BJ (cell line): ENCODE measurements at regions not wholly inside any gene's neighbourhood (a gene's known extent, or its start where the extent isn't known, plus 50 kb on each side); places are given as distances from the start of the nearest gene placed in this dataset.

Experiments
- CTCF ChIA-PET: fragments of 350-600 bp; formaldehyde crosslinking; extraction: SDS; loops from one replicate; lab custom pipeline; 2021; ENCODE audit warnings: antibody characterized with exemption, inconsistent platforms; lab: Yijun Ruan, JAX
- POLR2A ChIA-PET: fragments of 300-600 bp; sonication (Branson Sonifier 250); formaldehyde crosslinking; extraction: SDS; loops from one replicate; lab custom pipeline; 2021; ENCODE audit warnings: antibody characterized with exemption; lab: Charles Lee
- DNase-seq: peaks from one replicate; pipeline ENCODE4 v3.0.0-alpha.2; 2011; ENCODE audit warnings: low read depth
- H3K27me3 ChIP-seq: 2 replicates; pipeline ENCODE4 v1.6.0; 2011; ENCODE audit warnings: low read length; ENCODE audit not compliant: control insufficient read depth, insufficient read depth
- H3K36me3 ChIP-seq: 2 replicates; pipeline ENCODE4 v1.5.1; 2011; ENCODE audit warnings: low read length; ENCODE audit not compliant: control insufficient read depth, insufficient read depth
- H3K4me3 ChIP-seq: 2 replicates; pipeline ENCODE4 v1.5.1; 2011; ENCODE audit warnings: low read depth, mild to moderate bottlenecking, control low read depth, low read length
- TF ChIP-seq, protein P1 (sequence below): IDR thresholded peaks from 2 replicates; pipeline ENCODE4 v1.5.1; 2011; ENCODE audit warnings: low read depth, mild to moderate bottlenecking, control low read depth, inconsistent platforms, low read length, moderate library complexity; ENCODE audit not compliant: insufficient read depth

DNA sequence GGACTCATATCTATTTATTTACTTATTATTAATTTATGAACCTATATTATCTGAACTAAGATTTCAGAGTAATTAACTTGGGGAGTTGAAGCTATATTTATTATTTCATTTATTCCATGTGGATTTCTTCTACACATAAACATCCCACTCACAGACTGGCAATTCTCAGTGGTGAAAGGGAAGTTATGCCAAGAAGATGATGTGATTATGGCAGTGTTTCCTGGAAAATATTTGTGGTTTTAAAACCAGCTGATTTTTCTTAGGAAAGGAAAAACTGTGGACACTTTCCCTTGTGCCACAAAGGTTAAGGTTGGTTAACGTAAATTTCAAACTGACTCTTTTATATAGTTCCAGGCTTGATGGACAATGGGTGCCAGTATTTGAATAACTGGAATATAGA, 513.1 kb downstream of the SLITRK6 start:
- CTCF ChIA-PET = no interaction called here
- no peak for DNase-seq
- Histone ChIP-seq H3K27me3 (no peaks in the 10 kb centered on the region), H3K4me3 (no peak overlapping the region), H3K36me3 (no peaks in the 10 kb centered on the region)
- TF ChIP-seq, protein P1, sequence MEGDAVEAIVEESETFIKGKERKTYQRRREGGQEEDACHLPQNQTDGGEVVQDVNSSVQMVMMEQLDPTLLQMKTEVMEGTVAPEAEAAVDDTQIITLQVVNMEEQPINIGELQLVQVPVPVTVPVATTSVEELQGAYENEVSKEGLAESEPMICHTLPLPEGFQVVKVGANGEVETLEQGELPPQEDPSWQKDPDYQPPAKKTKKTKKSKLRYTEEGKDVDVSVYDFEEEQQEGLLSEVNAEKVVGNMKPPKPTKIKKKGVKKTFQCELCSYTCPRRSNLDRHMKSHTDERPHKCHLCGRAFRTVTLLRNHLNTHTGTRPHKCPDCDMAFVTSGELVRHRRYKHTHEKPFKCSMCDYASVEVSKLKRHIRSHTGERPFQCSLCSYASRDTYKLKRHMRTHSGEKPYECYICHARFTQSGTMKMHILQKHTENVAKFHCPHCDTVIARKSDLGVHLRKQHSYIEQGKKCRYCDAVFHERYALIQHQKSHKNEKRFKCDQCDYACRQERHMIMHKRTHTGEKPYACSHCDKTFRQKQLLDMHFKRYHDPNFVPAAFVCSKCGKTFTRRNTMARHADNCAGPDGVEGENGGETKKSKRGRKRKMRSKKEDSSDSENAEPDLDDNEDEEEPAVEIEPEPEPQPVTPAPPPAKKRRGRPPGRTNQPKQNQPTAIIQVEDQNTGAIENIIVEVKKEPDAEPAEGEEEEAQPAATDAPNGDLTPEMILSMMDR = no peak
- POLR2A ChIA-PET = no interaction called here

DNA sequence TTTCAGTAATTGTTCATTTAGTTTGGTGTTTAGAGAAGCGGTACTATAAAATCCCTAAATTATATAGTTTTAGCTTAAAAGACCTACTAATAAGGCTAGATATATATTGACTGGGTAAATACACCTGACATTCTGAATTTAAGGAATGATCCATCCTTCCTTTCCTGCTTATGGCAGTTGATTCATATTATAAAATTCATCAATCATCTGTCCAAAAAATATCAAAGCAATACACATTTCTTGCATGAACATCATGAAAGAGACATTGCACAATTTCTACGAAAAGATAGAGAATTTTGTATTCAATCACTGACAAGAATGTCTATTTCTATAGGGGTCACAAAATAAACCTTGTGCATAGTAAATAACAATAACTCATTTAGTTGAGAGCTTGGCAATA, 514.9 kb downstream of the SLITRK6 start:
- ChIA-PET POLR2A (no interaction called here), CTCF (interaction anchor here (1.1 kb wide), 1 partner anchor 12 kb away, joined by 3 read pairs; no protein-coding TSS in a partner anchor)
- TF ChIP-seq, protein P1 = no peak
- Histone ChIP-seq H3K36me3 (no peaks in the 10 kb centered on the region), H3K4me3 (no peak overlapping the region), H3K27me3 (no peaks in the 10 kb centered on the region)
- DNase-seq = no peak

DNA sequence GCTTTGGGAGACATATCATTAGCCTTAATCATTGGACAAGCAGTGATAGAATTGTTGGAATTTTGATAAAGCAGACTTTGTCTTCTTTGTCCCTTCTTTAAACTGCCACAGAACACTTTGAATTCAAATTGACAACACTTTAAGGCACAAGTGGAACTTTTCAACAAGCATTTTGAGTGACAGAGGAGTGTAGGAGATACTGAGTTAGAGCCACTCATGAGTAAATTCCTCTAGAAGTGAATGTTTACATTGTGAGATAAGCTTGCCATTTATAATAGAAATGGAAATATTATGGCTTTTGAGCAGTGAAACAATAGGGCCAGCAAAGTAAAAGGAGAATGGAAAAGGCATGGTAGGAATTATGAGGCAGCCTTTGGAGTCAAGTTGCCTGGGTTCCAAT, 515.8 kb downstream of the SLITRK6 start:
- no peak for DNase-seq
- ChIA-PET CTCF (interaction anchor here (1.1 kb wide), 1 partner anchor 13 kb away, joined by 3 read pairs; no protein-coding TSS in a partner anchor), POLR2A (no interaction called here)
- TF ChIP-seq, protein P1 = no peak
- H3K36me3 ChIP-seq = no peaks in the 10 kb centered on the region
- H3K27me3 ChIP-seq = no peaks in the 10 kb centered on the region
- no peak overlapping the region for H3K4me3 ChIP-seq

DNA sequence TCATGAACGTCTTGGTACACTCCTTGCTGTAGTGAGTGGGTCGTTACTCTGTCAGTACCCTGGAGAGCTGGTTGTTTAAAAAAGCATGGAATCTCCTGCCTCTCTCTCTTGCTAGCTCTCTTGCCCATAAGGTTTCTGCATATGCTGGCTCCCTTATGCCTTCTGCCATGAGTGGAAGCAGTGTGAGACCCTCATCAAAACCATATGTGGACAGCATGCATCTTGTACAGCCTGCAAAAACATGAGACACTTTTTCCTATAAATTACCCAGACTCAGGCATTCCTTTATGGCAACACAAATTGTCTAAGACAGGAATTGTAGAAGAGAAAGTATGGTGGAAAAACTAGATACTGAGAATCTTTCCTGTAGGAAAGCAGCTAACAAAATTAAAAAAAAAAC, 516.3 kb downstream of the SLITRK6 start:
- CTCF ChIA-PET = no interaction called here
- POLR2A ChIA-PET = no interaction called here
- TF ChIP-seq, protein P1 = no peak
- no peak for DNase-seq
- Histone ChIP-seq H3K4me3 (no peak overlapping the region), H3K36me3 (no peaks in the 10 kb centered on the region), H3K27me3 (no peaks in the 10 kb centered on the region)

DNA sequence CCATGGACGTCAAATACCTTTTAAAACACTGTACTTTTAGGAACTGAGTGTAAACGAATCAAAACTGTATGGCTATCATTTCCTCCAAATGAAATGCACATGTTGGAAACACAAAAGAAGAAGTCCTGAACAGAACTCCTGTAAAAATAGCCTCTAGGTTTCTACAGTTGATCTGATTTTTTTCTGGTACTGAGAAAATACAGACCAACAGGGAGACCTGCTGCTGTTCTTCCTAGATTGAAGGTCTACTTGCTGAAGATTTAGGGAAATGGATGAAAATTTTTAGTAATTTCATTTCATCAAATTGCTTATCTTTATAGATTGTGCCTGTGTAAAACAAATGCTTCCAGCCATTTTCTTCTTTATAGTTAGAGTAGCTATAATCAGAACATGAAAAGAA, 520.4 kb downstream of the SLITRK6 start:
- ChIA-PET POLR2A (no interaction called here), CTCF (no interaction called here)
- H3K36me3 ChIP-seq = no peaks in the 10 kb centered on the region
- no peak for DNase-seq
- no peaks in the 10 kb centered on the region for H3K27me3 ChIP-seq
- TF ChIP-seq, protein P1 = no peak
- H3K4me3 ChIP-seq = no peak overlapping the region
